Neuronal stem cell (in vitro differentiated cells): ENCODE measurements at regions not wholly inside any gene's neighbourhood (a gene's known extent, or its start where the extent isn't known, plus 50 kb on each side); places are given as distances from the start of the nearest gene placed in this dataset.

ENCODE experiments used
- DNase-seq: peaks from one replicate; pipeline ENCODE4 v3.0.0-alpha.2; 2013; ENCODE audit warnings: low spot score
- H2AFZ ChIP-seq: one replicate; pipeline ENCODE4 v1.6.1; 2013; ENCODE audit warnings: mild to moderate bottlenecking, low read length, inconsistent platforms
- H2AK5ac ChIP-seq: 2 replicates; pipeline ENCODE4 v1.6.1; 2013; ENCODE audit warnings: low read depth, mild to moderate bottlenecking, inconsistent platforms, low read length, moderate library complexity, mixed read lengths
- H2BK120ac ChIP-seq: 2 replicates; pipeline ENCODE4 v1.6.1; 2013; ENCODE audit warnings: low read depth, mild to moderate bottlenecking, inconsistent platforms, low read length, moderate library complexity, mixed read lengths
- H2BK12ac ChIP-seq: one replicate; pipeline ENCODE4 v1.6.1; 2013; ENCODE audit warnings: low read length, inconsistent platforms
- H2BK15ac ChIP-seq: 2 replicates; pipeline ENCODE4 v1.6.1; 2013; ENCODE audit warnings: mild to moderate bottlenecking, low read length, inconsistent platforms, mixed read lengths
- H2BK5ac ChIP-seq: one replicate; pipeline ENCODE4 v1.6.1; 2013; ENCODE audit warnings: inconsistent platforms, mild to moderate bottlenecking, low read length, moderate library complexity
- H3K14ac ChIP-seq: one replicate; pipeline ENCODE4 v1.6.1; 2013; ENCODE audit warnings: low read length, inconsistent platforms
- H3K18ac ChIP-seq: 2 replicates; pipeline ENCODE4 v1.6.1; 2013; ENCODE audit warnings: low read length, inconsistent platforms
- H3K23ac ChIP-seq: 2 replicates; pipeline ENCODE4 v1.6.1; 2013; ENCODE audit warnings: low read depth, mild to moderate bottlenecking, mixed read lengths, low read length, inconsistent platforms; ENCODE audit not compliant: poor library complexity
- H3K27ac ChIP-seq: replicated peaks from 3 replicates; pipeline ENCODE4 v1.5.1; 2013; ENCODE audit warnings: low read length, inconsistent platforms
- H3K27me3 ChIP-seq, 3 experiments: 2 replicates each; pipeline ENCODE4 v1.6.1; 2013; ENCODE audit warnings: low read length in 3 of 3, mild to moderate bottlenecking in 2 of 3, inconsistent platforms in 1 of 3, low read depth in 1 of 3, mixed read lengths in 1 of 3, moderate library complexity in 1 of 3; ENCODE audit not compliant: control insufficient read depth in 3 of 3, insufficient read depth in 3 of 3
- H3K36me3 ChIP-seq, 2 donors: replicated peaks in 1 of 2; 2 replicates each; pipeline ENCODE4 v1.6.1; 2013; ENCODE audit warnings: low read length in 2 of 2; ENCODE audit not compliant: control insufficient read depth in 2 of 2, insufficient read depth in 2 of 2
- H3K4ac ChIP-seq: 2 replicates; pipeline ENCODE4 v1.6.1; 2013; ENCODE audit warnings: inconsistent platforms, mild to moderate bottlenecking, low read length, moderate library complexity
- H3K4me1 ChIP-seq, 2 donors: 1 replicate in 1 of 2; 2 replicates in 1 of 2; pipeline ENCODE4 v1.6.1; 2013; ENCODE audit warnings: low read length in 2 of 2, low read depth in 1 of 2; ENCODE audit not compliant: control insufficient read depth in 2 of 2, insufficient read depth in 1 of 2
- H3K4me2 ChIP-seq: one replicate; pipeline ENCODE4 v1.6.1; 2013; ENCODE audit warnings: mild to moderate bottlenecking, low read length, inconsistent platforms; ENCODE audit not compliant: insufficient read depth, poor library complexity, severe bottlenecking
- H3K4me3 ChIP-seq, 2 donors: 2 replicates each; pipeline ENCODE4 v1.5.1; 2013; ENCODE audit warnings: low read length in 2 of 2, mild to moderate bottlenecking in 2 of 2, inconsistent platforms in 1 of 2, moderate library complexity in 1 of 2
- H3K79me1 ChIP-seq: one replicate; pipeline ENCODE4 v1.6.1; 2013; ENCODE audit warnings: low read depth, mild to moderate bottlenecking, inconsistent platforms, low read length, moderate library complexity
- H3K9ac ChIP-seq: one replicate; pipeline ENCODE4 v1.6.1; 2013; ENCODE audit warnings: mild to moderate bottlenecking, low read depth, low read length, inconsistent platforms; ENCODE audit not compliant: poor library complexity
- H3K9me3 ChIP-seq, 2 donors: replicated peaks in 1 of 2; 2 replicates each; pipeline versions ENCODE3 to v1.6.1; 2013; ENCODE audit warnings: low read length in 2 of 2, mild to moderate bottlenecking in 2 of 2, inconsistent platforms in 1 of 2, low read depth in 1 of 2, mixed read lengths in 1 of 2, moderate library complexity in 1 of 2; ENCODE audit not compliant: control insufficient read depth in 2 of 2, insufficient read depth in 1 of 2
- H4K8ac ChIP-seq: one replicate; pipeline ENCODE4 v1.6.1; 2013; ENCODE audit warnings: low read depth, mild to moderate bottlenecking, inconsistent platforms, low read length, moderate library complexity
- H4K91ac ChIP-seq: one replicate; pipeline ENCODE4 v1.6.1; 2013; ENCODE audit warnings: low read length, low read depth, mild to moderate bottlenecking, inconsistent platforms; ENCODE audit not compliant: poor library complexity
- WGBS, 2 donors: extraction: QIAGEN DNeasy Blood & Tissue Kit; methylation state at CpG; one replicate each; pipeline ENCODE4 v1.1.7; 2013; ENCODE audit warnings: missing lambda C conversion rate in 2 of 2, mixed read lengths in 1 of 2; ENCODE audit not compliant: insufficient read length in 2 of 2, insufficient replicate concordance in 1 of 2; ENCODE audit errors: extremely low coverage in 2 of 2; 5-methylcytosine and 5-hydroxymethylcytosine counted together

DNA sequence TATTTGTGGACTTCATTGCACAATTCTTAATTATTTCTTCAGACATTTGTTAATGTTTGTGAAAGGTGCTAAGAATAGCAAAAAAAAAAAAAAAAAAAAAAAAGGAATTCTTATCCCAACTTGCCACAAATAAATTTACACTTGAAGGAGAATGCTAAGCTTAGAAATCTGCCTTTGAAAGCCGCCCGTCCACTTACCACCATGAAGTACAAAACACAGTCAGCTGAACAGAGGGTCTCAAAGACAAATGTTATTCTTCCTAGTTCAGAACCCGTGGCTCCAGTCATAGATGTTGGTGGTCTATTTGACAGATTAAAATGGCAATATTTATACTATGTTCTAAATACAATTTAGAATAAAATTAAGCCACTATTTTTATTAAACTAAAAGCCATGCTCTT lies 141.2 kb downstream of the ELAPOR2 start:
- no peak overlapping the region for H2AK5ac ChIP-seq
- H2BK5ac ChIP-seq = no peak overlapping the region
- no peak overlapping the region for H2AFZ ChIP-seq
- H3K18ac ChIP-seq = no peak overlapping the region
- no peak overlapping the region for H4K8ac ChIP-seq
- WGBS, 2 donors = no CpG with 5 or more reads among the region's 3 CpGs
- no peak overlapping the region for H3K23ac ChIP-seq
- no peaks in the 10 kb centered on the region for H3K79me1 ChIP-seq
- H3K27ac ChIP-seq = no peak overlapping the region
- no peak overlapping the region for H2BK15ac ChIP-seq
- no peak overlapping the region for H4K91ac ChIP-seq
- H3K9ac ChIP-seq = no peak overlapping the region
- H3K27me3 ChIP-seq = no peaks in the 10 kb centered on the region
- no peak overlapping the region for H2BK12ac ChIP-seq
- no peaks in the 10 kb centered on the region for H3K9me3 ChIP-seq
- no peak overlapping the region for H3K4me2 ChIP-seq
- no peak for DNase-seq
- no peak overlapping the region for H3K4ac ChIP-seq
- H3K4me3 ChIP-seq = no peak overlapping the region
- no peaks in the 10 kb centered on the region for H3K4me1 ChIP-seq
- H3K14ac ChIP-seq = no peak overlapping the region
- H2BK120ac ChIP-seq = no peak overlapping the region
- no peaks in the 10 kb centered on the region for H3K36me3 ChIP-seq

DNA sequence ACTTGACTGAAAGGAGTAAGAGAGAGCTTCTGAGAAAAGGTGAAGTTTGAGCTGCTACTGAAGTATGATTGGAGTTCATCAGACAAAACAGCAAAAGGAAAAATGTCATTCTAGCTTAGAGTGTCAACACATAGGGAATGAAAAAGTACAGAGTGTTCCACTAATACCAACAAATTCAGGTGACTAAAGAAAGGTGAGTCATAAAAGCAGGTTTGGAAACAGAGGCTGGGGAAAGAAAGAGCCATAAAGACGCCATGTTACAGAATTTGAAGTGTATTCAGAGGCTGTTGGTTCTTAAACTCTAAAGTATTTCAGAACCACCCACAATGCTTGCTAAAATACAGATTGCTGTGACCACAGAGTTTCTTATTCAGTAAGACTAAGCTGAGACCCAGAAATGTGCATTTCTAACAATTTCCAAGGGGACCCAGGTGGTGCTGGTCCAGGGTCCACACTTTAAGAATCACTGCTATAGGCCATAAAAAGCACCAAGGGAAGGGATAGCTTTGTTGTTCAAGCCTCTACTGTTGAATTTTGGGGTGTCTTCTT lies 143.1 kb downstream of the ELAPOR2 start:
- Histone ChIP-seq H4K91ac (no peak overlapping the region), H3K4ac (no peak overlapping the region), H3K18ac (no peak overlapping the region), H2BK120ac (no peak overlapping the region), H3K23ac (no peak overlapping the region), H3K9me3 (no peaks in the 10 kb centered on the region), H2BK12ac (no peak overlapping the region), H4K8ac (no peak overlapping the region), H2AFZ (no peak overlapping the region), H2AK5ac (no peak overlapping the region), H2BK15ac (no peak overlapping the region), H3K4me2 (no peak overlapping the region), H3K79me1 (no peaks in the 10 kb centered on the region), H3K36me3 (peaks cover 4 to 5% of the 10 kb centered on the region in 2 donors), H2BK5ac (no peak overlapping the region), H3K9ac (no peak overlapping the region), H3K27me3 (no peaks in the 10 kb centered on the region), H3K27ac (no peak overlapping the region), H3K4me3 (no peak overlapping the region), H3K14ac (no peak overlapping the region), H3K4me1 (no peaks in the 10 kb centered on the region)
- DNase-seq = no peak
- no CpG with 5 or more reads among the region's 1 CpG for WGBS, 2 donors

DNA sequence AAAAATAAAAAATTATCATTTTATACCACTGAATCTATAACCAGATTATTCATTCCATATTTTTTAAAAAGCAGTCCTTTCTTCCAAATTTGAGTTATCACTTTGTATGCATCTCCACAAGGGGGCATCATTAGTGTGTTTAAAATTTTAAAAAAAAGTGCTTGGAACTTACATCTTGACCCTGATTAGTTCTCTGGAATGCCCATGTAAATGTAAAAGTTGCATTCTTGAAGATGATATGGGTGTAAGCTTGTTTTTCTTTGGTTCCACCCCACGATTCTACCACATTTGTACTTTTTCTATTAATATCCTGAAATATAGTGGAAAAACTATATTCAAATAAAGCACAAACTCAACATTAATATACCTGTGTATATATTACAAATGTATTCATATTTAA lies 144.9 kb downstream of the ELAPOR2 start:
- WGBS, 2 donors = no CpG with 5 or more reads among the region's 1 CpG
- no peak overlapping the region for H2AK5ac ChIP-seq

More for the DNA sequence above, 144.9 kb downstream of the ELAPOR2 start:
- no peaks in the 10 kb centered on the region for H3K27me3 ChIP-seq
- no peak overlapping the region for H3K9ac ChIP-seq
- no peak overlapping the region for H3K14ac ChIP-seq
- H2AFZ ChIP-seq = no peak overlapping the region
- H3K4ac ChIP-seq = no peak overlapping the region
- H2BK120ac ChIP-seq = no peak overlapping the region
- no peak overlapping the region for H2BK15ac ChIP-seq
- no peak overlapping the region for H2BK5ac ChIP-seq
- H4K8ac ChIP-seq = no peak overlapping the region
- no peak overlapping the region for H3K4me3 ChIP-seq
- no peak overlapping the region for H3K4me2 ChIP-seq
- peaks cover 5 to 6% of the 10 kb centered on the region in 2 donors for H3K36me3 ChIP-seq
- no peaks in the 10 kb centered on the region for H3K9me3 ChIP-seq
- H2BK12ac ChIP-seq = no peak overlapping the region
- no peaks in the 10 kb centered on the region for H3K4me1 ChIP-seq
- no peak overlapping the region for H3K23ac ChIP-seq
- no peaks in the 10 kb centered on the region for H3K79me1 ChIP-seq
- no peak overlapping the region for H3K27ac ChIP-seq
- no peak for DNase-seq
- no peak overlapping the region for H4K91ac ChIP-seq
- H3K18ac ChIP-seq = no peak overlapping the region
